ENCODE measurements at regions not wholly inside any gene's neighbourhood (a gene's known extent, or its start where the extent isn't known, plus 50 kb on each side); places are given as distances from the start of the nearest gene placed in this dataset.

- no peak overlapping the region for H3K4me3 ChIP-seq (ENCODE audit: low read depth, low read length)
- TF ChIP-seq CTCF (IDR thresholded peaks at IDR 0.05; ENCODE audit: insufficient read depth, low read depth, low read length): no peak
- ChIA-PET POLR2A (no interaction called here), CTCF (no interaction called here)
- H3K27me3 ChIP-seq (ENCODE audit: control insufficient read depth, insufficient read depth, low read length): no peaks in the 10 kb centered on the region
- no peak for DNase-seq (ENCODE audit: low read depth)
- no peaks in the 10 kb centered on the region for H3K36me3 ChIP-seq (ENCODE audit: control insufficient read depth, insufficient read depth, low read length)
Observed at GRCh38 chr6:156315146-156315545, 462.0 kb upstream of the ARID1B start.

- ChIA-PET POLR2A (no interaction called here), CTCF (no interaction called here)
- Histone ChIP-seq H3K4me3 (ENCODE audit: low read depth, low read length) (no peak overlapping the region), H3K36me3 (ENCODE audit: control insufficient read depth, insufficient read depth, low read length) (no peaks in the 10 kb centered on the region), H3K27me3 (ENCODE audit: control insufficient read depth, insufficient read depth, low read length) (no peaks in the 10 kb centered on the region)
- TF ChIP-seq CTCF (IDR thresholded peaks at IDR 0.05; ENCODE audit: insufficient read depth, low read depth, low read length): no peak
- DNase-seq (ENCODE audit: low read depth): no peak
Observed at GRCh38 chr6:156313037-156313436, 464.1 kb upstream of the ARID1B start.

DNA sequence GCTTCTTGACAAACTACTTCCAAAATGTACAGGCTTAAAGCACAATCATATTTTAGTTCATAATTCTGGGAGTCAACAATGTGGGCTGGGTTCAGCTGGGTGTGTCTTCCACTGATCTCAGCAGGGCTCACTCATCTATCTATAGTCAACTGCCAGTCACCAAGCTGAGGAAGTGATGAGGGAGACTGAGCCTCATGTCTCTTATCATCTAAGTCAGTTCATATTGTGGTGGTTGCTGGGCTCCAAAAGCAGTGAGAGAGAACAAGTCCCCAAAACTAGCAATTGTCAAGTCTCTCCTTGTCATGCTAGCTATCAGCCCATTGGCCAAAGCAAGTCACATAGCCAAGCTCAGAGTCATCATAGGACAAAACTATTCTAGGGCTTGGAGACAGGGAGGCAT is 465.9 kb upstream of the ARID1B start:
- H3K4me3 ChIP-seq (ENCODE audit: low read depth, low read length): no peak overlapping the region
- no peak for DNase-seq (ENCODE audit: low read depth)
- no peaks in the 10 kb centered on the region for H3K36me3 ChIP-seq (ENCODE audit: control insufficient read depth, insufficient read depth, low read length)
- ChIA-PET CTCF (no interaction called here), POLR2A (no interaction called here)
- no peak for TF ChIP-seq CTCF (IDR thresholded peaks at IDR 0.05; ENCODE audit: insufficient read depth, low read depth, low read length)
- H3K27me3 ChIP-seq (ENCODE audit: control insufficient read depth, insufficient read depth, low read length): no peaks in the 10 kb centered on the region

DNA sequence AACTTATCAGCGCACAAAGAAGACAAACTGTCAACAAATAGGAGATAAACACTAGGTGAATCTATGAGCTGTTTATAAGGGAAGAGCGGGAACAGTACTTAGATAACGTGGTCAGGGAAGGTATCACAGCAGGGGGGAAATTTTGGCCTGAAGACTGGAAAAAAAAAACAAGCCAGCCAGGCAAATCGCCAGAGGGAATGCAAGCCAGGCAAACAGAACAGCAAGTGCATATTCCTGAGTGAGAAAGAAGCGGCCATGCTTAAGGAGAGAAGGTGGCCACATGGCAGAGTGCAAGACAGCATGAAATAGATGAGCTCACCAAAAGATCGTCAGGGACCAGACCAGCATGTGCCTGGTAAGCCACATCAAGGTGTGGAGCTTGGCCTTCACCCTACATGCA is 466.5 kb upstream of the ARID1B start:
- no peak for TF ChIP-seq CTCF (IDR thresholded peaks at IDR 0.05; ENCODE audit: insufficient read depth, low read depth, low read length)
- H3K4me3 ChIP-seq (ENCODE audit: low read depth, low read length): no peak overlapping the region
- no peaks in the 10 kb centered on the region for H3K36me3 ChIP-seq (ENCODE audit: control insufficient read depth, insufficient read depth, low read length)
- no peak for DNase-seq (ENCODE audit: low read depth)
- H3K27me3 ChIP-seq (ENCODE audit: control insufficient read depth, insufficient read depth, low read length): no peaks in the 10 kb centered on the region
- ChIA-PET POLR2A (no interaction called here), CTCF (no interaction called here)

- CTCF ChIA-PET: no interaction called here
- Histone ChIP-seq H3K4me3 (ENCODE audit: low read depth, low read length) (no peak overlapping the region), H3K27me3 (ENCODE audit: control insufficient read depth, insufficient read depth, low read length) (no peaks in the 10 kb centered on the region), H3K36me3 (ENCODE audit: control insufficient read depth, insufficient read depth, low read length) (no peaks in the 10 kb centered on the region)
- no peak for TF ChIP-seq CTCF (IDR thresholded peaks at IDR 0.05; ENCODE audit: insufficient read depth, low read depth, low read length)
- POLR2A ChIA-PET: no interaction called here
- no peak for DNase-seq (ENCODE audit: low read depth)
Observed at GRCh38 chr6:156309017-156309416, 468.2 kb upstream of the ARID1B start.
